Skin of body (tissue), 1 donor: ENCODE measurements at regions not wholly inside any gene's neighbourhood (a gene's known extent, or its start where the extent isn't known, plus 50 kb on each side); places are given as distances from the start of the nearest gene placed in this dataset.
A peak's percentile ranks its signal among the peaks of the same experiment; 100 is the strongest.
"Not testable (repeated sequence)": the region's sequence is repeated elsewhere in the genome, so short reads cannot be mapped to it uniquely, and the experiment has no call there.

Experiments used
- DNase-seq: peaks from one replicate; lab custom pipeline; 2025; lab: John Stamatoyannopoulos, UW

DNA sequence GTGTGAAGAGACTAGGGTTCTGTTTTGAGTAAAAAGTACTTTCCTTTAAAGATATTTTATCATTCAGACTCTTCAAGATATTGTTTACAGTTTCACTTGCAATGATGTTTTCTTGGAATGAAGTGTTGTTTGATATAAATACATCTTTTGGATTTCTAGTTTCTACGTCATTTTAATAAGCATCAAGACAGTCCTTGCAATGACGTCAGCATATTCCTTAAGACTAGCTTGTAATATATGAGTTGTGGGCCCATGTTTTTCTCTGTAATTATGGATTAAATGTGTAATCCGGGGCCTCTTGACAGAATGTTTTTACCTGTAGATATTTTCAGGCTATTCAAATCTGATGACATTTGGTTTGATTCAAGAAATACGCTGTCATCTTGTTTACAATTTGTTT lies 66.1 kb downstream of the RBMX2 start:
- DNase-seq = no peak

- peak; percentile 66 for DNase-seq
Observed at GRCh38 chrX:130468395-130468923, 66.7 kb downstream of the RBMX2 start.

DNA sequence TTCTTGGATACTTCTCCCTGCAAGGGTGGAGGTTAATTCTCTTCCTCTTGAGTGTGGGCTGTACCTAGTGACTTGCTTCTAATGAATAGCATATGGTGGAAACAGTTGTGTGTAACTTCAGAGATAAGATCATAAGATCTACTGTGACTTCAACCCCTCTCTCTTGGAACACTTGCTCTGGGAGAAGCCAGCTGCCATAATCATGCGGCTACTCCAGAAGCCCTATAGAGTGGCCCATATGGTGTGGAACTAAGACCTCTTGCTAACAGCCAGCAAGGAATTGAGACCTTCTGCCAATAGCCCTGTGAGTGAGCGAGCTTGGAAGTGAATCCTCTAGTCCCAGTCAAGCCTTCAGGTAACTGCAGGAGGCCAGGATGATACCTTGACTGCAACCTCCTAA lies 81.1 kb downstream of the RBMX2 start:
- no peak for DNase-seq

GRCh38 chrX:130485870-130486269 lies 84.1 kb downstream of the RBMX2 start:
- no peak for DNase-seq

GRCh38 chrX:130495502-130495901 lies 93.7 kb downstream of the RBMX2 start:
- not testable (repeated sequence) for DNase-seq

DNA sequence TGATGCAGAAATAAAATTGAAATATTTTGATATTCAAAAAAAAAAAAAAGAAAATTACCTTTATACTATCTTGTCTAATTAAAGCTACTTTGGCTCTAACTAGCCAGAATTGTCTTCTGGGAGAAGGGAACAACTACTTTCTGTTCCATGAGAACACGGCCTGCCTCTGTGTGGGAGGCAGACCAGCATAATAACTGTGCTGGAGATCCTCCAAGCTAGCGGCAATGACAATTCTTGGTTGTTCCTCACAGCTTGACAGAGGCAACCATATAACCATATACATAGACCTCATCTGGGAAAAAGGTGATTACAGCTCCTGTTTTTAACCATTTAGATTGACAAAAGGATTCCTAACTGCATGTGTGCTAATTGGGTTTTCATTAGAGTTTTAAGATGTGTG lies 95.7 kb downstream of the RBMX2 start:
- no peak for DNase-seq

DNA sequence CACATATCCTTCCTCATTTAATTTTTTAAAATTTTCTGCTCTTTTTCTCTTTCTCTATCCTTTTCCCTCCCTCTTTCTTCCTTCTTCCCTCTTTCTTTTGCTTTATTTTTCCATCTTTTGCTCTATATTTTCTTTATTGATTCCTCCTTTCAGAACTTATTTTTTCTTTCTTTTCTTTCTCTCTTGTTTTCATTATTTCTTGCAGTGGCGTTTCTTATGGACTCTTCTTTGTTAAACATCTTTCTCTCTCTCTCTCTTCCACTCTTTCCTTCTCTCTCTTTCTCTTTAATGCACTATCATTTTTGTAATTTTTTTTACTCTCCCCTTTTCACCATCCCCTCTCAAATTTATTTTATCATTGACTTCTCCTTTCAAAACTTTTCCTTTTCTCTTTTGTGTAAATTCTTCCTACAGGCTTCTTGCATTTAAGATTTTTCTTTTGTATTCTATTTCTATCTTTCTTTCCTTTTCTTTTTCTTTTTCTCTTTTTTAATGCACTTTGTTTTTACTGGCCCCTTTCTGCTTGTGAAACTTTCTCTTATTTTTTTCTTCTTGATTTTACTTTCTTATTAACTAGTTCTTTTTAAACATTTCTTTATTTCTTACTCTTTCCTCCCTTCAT lies 97.0 kb downstream of the RBMX2 start:
- no peak for DNase-seq

DNA sequence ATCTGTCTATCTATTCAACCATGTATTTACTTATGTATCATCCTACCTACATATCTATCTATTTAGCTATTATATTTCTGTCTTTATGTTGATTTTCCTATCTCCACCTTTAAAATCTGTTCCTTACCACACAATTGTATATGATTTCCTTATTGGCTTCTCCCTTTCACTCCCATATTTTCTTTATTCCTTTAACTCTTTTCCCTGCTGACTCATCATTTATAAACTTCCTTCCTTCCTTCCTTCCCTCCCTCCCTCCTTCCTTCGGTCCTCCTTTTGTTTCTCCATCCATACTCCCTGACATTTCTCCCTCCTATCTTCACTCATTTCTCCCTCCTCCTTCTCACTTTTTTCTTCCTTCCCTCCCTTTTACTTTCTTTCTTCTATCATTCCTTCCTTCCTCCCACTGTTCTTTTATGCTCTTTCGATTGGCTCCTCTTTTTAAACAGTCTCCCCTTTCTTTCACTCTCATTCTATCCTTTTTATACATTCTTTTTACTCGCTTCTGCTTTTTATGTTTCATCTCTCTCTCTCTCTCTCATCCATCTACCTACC lies 100.3 kb downstream of the RBMX2 start:
- DNase-seq = no peak

GRCh38 chrX:130504019-130504418 lies 102.2 kb downstream of the RBMX2 start:
- no peak for DNase-seq

DNA sequence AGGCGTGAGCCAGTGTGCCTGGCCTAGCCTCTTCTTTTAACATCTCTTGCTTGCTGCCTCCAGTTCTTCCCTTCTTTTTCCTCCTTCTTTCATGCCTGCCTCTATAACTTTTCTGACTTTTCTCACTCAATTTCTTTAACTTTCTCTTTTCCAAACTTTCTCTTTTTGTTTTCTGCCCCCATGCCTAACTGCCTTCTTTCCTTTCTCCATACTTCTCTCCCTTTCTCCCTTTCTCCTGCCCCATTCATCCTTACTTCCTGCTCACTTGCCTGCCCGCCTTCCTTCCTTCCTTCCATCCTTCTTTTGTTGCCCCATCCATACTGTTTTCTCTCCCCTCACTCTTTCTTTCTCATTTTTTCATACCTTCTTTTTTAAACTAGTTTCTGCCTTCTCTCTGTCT lies 105.2 kb downstream of the RBMX2 start:
- DNase-seq = no peak

- not testable (repeated sequence) for DNase-seq
Observed at GRCh38 chrX:130512534-130512933, 110.7 kb downstream of the RBMX2 start.

DNA sequence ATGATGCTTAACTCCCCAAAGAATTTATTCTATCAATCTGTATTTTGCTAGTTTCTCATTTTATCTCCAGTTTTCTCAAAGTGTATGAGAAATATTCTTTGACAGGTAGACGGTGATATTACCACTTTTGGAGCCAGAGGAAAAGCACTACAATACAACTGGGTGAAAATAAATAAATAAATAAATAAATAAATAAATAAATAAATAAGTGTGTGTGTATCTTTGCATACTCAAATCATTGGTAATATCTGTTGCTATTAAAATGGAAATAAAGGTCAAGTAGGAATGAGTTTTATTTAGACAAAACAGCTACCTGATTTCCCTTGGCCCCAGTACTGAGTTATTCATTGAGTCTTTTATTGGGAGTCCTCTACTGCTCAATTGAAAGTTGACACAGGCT lies 114.3 kb downstream of the RBMX2 start:
- no peak for DNase-seq

DNA sequence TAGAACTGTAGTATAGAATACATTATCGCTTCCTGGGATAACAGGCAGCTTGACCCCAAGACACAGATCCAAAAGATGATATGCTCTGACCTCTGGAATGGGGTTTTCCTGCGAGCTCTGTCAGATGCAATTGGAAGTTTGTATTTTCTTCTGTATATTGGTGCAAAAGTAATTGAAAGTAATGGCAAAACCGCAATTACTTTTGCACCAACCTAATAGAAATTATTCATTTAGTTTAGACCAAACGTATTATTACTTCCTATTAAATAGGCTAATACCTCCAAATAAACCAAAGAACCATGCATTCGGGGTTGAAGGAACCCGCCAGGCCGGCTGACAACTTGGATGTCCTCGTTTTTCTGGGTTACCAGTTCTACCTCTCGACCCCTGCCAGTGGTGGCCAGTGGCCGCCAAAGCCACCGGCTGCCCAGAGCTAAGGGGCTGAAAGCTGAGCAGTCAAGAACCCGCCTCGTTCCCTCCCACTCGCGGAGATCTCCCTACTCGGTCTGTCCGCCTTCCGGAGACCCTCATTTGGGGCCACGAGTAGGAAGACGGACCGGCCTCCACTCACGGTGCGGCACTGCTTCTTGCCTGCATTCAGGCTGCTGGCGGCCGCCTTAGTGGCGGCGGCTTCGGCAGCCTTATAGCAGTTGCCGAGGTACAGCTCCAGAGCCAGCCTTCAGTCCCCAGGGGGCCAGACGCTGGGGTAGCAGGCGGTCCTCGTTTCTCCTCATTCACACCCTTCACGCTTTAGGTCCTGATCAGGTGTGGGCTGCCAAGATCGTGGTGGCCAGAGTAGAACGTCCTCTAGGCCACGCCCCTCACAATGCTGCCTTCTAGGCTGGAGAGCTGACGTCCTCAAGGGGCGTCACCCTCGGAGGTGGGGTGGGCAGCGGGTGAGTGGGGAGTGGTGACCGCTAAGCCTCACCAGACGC lies 121.9 kb downstream of the RBMX2 start:
- no peak for DNase-seq

DNA sequence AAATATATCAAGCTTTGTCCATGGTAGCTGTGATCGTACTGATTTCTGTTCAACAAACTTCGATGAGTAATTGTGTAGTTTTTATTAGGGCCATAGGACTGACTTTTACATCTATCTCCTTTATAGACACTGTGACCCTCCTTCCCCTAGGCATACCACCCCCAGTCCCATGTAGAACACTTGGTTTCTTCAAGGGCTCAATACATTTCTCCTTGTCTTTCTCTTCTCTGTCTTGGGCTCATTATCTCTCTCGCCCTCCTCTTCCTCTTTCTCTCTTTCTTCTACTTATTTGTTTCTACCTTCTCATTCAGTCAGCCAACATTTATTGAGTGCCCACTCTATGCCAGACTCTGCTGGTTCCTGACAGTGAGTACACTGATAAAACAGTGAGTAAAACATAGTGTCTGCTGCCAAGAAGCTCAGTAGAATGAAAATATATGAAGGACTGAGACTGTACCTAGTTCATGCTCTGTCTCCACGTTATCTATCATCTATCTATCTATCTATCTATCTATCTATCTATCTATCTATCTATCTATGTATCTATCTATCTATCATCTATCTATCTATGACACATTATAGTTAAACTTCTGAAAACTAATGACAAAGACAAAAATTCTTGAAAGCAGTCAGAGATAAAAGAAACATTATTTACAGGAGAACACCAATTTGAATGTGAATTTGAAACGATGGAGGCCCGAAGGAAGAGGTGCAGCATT lies 122.8 kb downstream of the RBMX2 start:
- no peak for DNase-seq

- DNase-seq = no peak
Observed at GRCh38 chrX:130529531-130529930, 127.7 kb downstream of the RBMX2 start.

GRCh38 chrX:130531066-130531465 lies 129.3 kb downstream of the RBMX2 start:
- DNase-seq = no peak

- no peak for DNase-seq
Observed at GRCh38 chrX:130539721-130540321, 138.0 kb downstream of the RBMX2 start.

- no peak for DNase-seq
Observed at GRCh38 chrX:130543603-130544325, 142.0 kb downstream of the RBMX2 start.

DNA sequence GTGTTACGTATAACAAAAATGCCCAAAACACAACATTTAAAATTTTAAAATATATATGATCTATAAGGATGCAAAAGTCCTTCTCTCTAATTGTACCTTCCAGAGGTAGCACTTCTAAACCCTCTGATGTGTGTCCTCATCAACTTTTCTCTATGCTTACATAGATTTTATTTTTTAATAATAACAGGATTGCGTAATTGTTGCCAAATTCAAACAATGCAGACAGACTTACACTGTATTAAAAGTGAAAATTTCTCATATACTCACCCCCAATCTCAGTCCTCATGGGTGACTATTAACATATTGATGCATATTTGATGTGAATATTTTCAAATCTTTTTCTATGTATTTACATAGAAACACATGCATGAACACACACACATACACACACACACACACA lies 144.0 kb downstream of the RBMX2 start:
- no peak for DNase-seq

GRCh38 chrX:130549382-130549781 lies 147.6 kb downstream of the RBMX2 start:
- DNase-seq = not testable (repeated sequence)

DNA sequence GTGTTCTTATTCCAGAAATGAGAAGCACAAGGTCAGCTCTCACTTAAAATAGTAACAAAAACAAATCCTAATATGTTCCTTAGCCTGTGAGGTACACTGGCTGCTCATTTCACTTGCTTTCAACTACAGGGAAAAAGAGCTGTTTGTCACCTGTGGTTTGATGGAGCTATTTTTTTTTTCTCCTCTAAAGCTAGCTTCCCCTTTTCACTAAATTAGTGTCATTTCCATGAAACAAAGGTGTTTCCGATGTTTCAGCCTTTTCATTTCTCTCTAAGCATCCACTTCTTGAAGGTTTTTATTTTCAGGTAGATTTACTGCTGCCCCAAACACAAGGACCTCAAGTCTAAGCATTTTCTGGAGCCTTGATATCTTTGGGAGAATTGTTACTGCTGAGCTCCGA lies 148.6 kb downstream of the RBMX2 start:
- no peak for DNase-seq
